ENCODE measurements at regions not wholly inside any gene's neighbourhood (a gene's known extent, or its start where the extent isn't known, plus 50 kb on each side); places are given as distances from the start of the nearest gene placed in this dataset.
"Not testable (repeated sequence)": the region's sequence is repeated elsewhere in the genome, so short reads cannot be mapped to it uniquely, and the experiment has no call there.

- DNase-seq = no peak
Measured at GRCh38 chrX:3990569-3990968, 277.1 kb upstream of the PRKX start.

DNA sequence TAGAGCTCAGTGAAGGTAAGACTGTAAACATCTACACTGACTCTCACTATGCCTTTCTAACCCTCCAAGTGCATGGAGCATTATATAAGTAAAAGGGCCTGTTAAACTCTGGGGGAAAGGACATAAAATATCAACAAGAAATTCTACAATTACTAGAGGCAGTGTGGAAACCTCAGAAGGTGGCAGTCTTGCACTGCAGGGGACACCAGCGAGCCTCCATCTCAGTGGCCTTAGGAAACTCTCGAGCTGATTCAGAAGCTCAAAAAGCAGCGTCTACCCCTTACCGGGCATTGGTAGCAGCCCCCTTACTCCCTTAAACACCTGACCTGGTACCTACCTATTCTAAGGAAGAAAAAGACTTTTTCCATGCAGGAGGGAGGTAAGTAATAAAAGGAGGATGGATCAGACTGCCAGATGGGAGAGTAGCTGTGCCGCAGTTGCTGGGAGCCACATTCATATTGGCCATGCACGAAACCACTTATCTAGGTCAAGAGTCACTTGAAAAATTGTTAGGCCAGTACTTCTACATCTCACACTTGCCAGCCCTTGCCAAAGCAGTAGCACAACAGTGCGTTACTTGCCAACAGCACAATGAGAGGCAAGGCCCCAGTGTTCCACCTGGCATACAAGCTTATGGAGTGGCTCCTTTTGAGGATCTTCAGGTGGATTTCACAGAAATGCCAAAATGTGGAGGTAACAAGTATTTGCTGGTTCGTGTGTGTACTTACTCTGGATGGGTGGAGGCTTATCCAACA, 258.8 kb upstream of the PRKX start:
- not testable (repeated sequence) for DNase-seq

GRCh38 chrX:3968749-3969148, 255.3 kb upstream of the PRKX start:
- DNase-seq = no peak

DNA sequence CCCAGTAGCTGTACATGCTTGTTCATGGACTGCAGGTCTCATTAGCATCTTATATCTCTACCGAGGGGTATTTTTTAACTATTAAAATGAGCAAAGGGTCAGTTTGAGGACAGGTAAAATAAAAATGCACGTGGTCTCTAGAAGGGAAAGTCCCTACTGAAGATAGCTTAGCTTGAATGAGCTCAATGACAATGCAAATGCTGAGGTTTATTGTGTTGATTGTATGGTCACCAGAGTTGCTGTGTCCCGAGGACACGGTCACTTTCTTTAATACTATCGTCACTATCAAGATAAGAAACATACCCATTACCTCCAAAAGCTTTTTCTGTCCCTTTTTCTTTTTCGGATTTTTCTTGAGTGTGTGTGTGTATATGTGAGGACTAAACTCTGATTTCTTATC, 250.5 kb upstream of the PRKX start:
- DNase-seq = no peak

DNA sequence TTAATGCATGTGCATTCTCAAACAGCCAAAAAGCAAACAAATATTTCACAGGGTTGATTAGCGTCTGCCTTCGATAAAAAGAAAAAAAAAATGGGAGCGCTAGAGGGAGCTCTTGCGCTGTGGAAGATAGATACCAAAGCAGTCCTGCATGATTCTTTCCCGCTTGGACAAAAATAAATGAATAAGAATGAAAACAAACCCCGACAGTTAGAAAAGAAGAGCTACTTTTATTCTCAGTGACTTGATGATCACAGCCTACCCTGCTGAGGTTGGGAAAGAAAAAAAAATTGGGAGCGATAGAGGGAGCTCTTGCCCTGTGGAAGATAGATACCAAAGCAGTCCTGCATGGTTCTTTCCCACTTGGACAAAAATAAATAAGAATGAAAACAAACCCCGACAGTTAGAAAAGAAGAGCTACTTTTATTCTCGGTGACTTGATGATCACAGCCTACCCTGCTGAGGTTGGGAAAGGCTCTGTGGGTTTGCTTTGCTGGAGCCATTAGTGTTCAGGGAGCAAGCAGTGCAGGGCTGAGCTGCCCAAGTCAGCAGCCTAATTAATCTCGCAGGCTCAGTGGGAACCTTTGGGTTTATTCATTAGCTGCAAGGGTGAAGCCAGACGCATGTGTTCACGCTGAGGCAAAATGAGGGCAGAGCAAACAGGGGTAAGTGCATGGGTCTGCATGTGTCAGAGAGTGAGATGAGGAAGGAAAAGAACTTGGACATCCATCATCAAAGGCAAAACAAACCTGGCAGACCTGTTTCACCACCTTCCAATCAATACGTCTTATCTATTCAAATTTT, 249.3 kb upstream of the PRKX start:
- DNase-seq = no peak

- DNase-seq = no peak
Measured at GRCh38 chrX:3960952-3961351, 247.5 kb upstream of the PRKX start.

GRCh38 chrX:3951859-3952258, 238.4 kb upstream of the PRKX start:
- DNase-seq = no peak

DNA sequence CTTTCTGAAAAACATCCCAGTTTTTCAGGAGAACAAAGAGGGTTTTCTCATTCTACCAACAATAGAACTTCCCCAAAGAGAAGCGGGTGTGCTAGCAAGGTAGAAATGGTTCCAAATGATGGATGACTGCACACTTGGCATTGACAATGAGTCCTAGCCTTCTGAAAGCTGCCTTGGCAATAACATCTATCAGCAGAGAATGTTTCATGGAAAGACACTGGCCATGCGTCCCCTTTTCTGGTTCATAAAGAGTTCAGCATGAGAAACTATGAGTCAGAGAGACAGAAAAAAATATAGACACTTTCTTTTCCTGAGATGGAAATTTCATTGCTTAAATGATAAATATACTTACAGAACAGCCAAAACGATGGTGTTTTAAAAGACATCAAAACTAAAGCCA, 236.9 kb upstream of the PRKX start:
- no peak for DNase-seq

- no peak for DNase-seq
Measured at GRCh38 chrX:3943965-3944364, 230.5 kb upstream of the PRKX start.

DNA sequence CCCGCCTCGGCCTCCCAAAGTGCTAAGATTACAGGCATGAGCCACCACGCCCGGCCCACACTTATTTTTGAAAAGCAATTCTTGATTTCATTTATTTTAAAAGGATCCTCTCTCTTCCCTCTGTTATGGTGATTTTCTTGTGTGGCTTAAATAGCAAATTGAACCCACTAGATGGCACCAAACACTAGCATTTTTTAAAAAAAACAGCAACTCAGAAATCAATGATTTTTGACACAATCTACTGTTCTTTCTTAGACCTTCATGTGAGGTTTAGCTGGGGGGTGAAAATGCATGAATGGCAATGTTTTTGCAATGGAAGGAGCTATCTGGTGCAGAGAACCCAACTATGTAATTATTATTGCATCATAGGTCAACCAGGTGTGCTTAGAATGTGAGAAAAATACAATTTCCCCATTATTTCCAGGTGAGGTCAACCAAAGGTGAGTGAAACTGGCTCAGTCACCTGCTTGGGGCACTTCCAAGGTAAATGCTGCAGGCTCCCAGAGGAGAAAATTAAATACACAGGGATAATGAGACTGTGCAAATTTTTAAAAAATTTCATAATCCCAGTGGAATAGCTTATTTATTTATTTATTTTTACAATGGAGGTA, 226.7 kb upstream of the PRKX start:
- no peak for DNase-seq

DNA sequence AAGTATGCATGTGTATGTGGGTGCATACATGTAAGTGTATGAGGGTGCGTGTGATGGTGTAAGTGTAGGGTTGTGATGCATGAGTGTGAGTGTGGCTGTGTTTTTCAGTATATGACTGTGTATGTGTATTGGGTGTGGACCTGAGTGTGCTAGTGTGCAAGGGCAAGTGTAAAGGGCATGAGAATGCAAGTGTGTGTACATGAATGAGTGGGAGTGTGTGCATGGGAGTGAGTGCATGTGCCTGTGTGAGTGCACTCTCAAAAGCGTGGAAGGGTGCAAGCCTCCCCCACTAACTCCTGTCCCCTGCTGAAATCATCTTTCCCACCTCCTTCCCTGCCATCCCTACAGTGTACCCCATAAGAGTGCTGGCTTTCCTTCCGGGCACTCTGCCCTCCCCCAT, 225.1 kb upstream of the PRKX start:
- no peak for DNase-seq

DNA sequence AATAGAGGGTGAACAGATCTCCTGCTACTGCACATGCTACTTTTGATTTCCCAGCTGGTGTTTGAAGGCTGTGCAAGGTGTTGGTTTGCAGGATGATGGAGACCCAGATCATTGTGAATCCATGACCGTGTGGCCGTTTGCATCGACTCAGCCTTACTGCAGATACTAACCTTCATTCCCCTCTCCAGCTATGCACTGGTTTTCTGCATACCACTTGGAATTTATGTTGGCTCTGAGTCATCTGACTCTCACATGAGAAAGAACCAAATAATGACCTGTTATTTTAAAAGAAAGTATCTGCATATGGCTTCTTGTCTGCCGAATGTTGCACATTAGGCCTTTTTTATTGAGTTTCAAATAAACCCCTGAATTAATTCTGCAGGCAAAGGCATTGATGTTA, 221.7 kb upstream of the PRKX start:
- DNase-seq = not testable (repeated sequence)

GRCh38 chrX:3920424-3921017, 207.1 kb upstream of the PRKX start:
- DNase-seq = not testable (repeated sequence)

- DNase-seq = not testable (repeated sequence)
Measured at GRCh38 chrX:3919668-3920423, 206.4 kb upstream of the PRKX start.

DNA sequence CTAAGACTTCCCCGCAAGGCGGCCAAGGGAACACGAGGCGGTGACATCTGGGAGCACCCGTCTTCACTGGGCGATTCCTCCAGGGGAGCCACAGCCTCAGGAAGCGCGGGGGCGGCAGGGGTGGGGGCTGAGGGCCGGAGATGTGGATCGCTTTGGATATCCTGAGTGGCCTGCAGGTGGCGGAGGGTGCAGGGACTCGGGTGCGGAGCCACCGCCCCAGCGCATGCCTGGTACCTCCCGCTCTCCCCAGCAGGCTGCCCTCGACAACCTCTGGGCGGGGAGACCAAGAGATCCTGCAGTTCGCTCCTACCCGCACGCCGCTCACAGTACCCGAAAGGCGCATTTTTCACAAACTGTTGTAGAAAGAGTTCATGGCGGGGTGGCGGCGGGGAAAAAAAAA, 201.4 kb upstream of the PRKX start:
- not testable (repeated sequence) for DNase-seq

- not testable (repeated sequence) for DNase-seq
Measured at GRCh38 chrX:3914059-3914458, 200.6 kb upstream of the PRKX start.

DNA sequence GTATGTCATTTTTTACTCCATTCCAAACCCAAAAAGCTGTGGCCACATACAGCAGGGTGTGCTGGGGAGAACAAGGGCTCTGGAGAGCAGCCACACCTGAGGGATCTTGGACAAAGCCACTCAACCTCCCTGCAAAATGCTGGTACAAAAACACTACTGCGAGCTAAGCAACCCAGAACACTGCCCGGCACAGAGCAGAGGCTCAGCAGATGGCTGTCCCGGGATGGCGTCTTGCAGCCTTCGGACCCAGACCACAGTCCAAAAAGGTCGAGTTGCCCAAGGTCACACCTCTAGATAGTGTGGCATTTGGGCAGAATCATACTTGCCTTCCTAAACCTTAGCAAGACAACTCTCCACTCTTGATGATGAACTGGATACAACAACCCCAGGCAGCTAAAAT, 197.6 kb upstream of the PRKX start:
- DNase-seq = not testable (repeated sequence)

DNA sequence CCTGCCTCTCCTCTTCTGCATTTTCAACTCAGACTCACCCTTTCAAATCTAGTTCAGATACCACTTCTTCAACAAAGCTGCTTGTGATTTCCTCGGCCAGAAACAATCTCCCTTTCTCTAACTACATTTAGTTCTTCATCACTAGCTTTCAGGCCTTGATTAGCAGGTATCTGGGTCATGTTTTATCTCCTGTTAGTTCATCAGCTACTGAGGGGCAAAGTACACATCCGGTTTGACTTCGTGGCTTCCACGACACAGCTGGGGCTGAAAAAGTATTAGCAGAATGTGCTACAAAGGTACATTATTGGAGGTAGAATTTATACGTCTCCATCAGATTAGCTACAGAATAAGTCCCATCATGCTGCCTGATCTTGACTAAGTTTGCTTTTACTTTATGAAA, 197.2 kb upstream of the PRKX start:
- DNase-seq = not testable (repeated sequence)

GRCh38 chrX:3905522-3906258, 192.2 kb upstream of the PRKX start:
- DNase-seq = not testable (repeated sequence)

DNA sequence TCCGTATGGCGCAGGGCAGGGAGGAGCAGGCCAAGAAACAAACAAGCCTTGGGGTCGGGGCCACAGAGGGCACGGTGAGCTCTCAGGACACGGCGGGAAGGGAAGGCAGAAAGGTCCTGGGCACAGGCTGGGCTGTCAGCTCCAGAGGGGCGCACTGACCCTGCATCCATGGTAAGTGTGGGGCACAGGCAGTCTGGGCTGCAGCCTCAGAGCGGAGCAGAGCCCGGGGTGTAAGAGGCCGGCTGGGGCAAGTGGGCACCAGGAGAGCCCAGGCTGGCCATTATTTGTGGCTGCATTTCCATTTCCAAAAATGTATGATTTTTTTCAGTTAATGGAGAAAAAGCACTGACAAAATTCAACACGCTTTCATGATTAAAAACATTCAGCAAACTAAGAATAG, 188.8 kb upstream of the PRKX start:
- not testable (repeated sequence) for DNase-seq

- not testable (repeated sequence) for DNase-seq
Measured at GRCh38 chrX:3896755-3897154, 183.3 kb upstream of the PRKX start.

DNA sequence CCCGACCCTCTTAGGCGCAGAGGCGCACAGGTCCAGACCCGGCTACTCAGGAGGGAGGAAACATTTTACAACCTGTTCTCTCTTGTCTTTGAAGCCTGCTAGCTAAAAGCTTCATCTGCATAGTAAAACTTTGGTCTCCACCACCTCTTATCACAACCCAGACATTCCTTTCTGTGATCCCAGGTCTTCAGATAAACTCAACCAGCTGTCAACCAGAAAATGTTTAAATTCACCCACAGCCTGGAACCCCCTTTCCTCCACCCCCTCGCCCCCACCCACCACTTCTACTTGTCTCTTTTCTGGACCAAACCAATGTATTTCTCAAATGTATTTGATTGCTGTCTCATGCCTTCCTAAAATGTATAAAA, 169.1 kb upstream of the PRKX start:
- DNase-seq = not testable (repeated sequence)
